HG02763 (cell line): ENCODE measurements at regions not wholly inside any gene's neighbourhood (a gene's known extent, or its start where the extent isn't known, plus 50 kb on each side); places are given as distances from the start of the nearest gene placed in this dataset.
"Not testable (repeated sequence)": the region's sequence is repeated elsewhere in the genome, so short reads cannot be mapped to it uniquely, and the experiment has no call there.

Experiments used
- ATAC-seq: cut with Tn5 transposase; IDR thresholded peaks from one replicate; pipeline ENCODE4 v1.9.1; 2021; ENCODE audit warnings: mild to moderate bottlenecking, moderate library complexity; ENCODE audit not compliant: unreplicated experiment

GRCh38 chr18:21928925-21929324 is 188.3 kb downstream of the MIB1 start:
- ATAC-seq, result no peak

- no peak for ATAC-seq
Measured at GRCh38 chr18:21930177-21930576, 189.6 kb downstream of the MIB1 start.

- ATAC-seq, result no peak
Measured at GRCh38 chr18:21933931-21934765, 193.6 kb downstream of the MIB1 start.

DNA sequence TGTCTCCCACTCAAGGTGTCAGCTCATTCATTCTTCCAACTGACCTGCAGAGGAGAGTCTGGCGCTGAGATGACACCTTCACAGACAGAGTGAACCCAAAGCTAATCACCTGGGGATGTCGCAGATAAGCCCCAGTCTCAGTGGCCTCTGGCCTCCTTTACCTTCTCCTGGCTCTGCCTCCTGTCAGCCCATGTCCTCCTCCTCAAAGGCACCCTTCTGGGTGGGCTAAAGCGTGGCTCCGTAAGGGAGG is 194.1 kb downstream of the MIB1 start:
- ATAC-seq, result no peak

DNA sequence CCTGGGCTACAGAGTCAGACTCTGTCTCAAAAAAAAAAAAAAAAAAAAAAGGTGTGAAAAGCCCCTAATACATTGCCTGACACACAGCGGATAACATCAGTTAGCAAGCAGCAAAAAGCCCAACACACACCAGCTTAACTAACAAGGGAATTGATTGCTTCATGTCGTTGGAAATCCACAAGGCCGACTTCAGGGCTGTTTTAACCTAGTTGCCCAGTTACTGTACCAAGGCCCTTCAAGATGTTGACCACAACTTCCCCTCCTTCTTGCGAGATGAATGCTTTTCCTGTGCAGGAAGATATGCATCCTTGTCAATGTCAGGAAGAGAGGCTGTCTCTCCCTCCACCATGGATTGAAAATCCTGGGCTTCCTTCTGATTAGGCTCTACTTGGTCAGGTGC is 202.9 kb downstream of the MIB1 start:
- ATAC-seq, result no peak

GRCh38 chr18:21949326-21950015 is 208.9 kb downstream of the MIB1 start:
- ATAC-seq, result no peak

- peak; percentile 86 for ATAC-seq
Measured at GRCh38 chr18:21955757-21956652, 213.4 kb upstream of the GATA6 start.

DNA sequence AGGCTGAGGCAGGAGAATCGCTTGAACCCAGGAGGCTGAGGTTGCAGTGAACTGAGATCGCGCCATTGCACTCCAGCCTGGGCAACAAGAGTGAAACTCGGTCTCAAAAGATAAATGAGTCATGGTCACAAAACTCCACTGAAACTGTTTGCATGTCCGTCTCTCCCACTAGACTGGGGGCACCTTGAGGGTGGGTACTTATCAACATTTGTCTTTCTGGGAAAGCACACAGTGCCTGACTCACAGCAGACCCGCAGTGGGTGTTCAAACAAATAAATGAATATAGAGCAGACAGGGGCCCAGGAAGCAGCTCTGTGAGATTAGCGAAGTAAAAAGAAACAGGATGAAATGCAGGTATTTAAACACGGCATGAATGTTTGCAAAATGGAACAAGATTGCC is 211.1 kb upstream of the GATA6 start:
- ATAC-seq, result no peak

DNA sequence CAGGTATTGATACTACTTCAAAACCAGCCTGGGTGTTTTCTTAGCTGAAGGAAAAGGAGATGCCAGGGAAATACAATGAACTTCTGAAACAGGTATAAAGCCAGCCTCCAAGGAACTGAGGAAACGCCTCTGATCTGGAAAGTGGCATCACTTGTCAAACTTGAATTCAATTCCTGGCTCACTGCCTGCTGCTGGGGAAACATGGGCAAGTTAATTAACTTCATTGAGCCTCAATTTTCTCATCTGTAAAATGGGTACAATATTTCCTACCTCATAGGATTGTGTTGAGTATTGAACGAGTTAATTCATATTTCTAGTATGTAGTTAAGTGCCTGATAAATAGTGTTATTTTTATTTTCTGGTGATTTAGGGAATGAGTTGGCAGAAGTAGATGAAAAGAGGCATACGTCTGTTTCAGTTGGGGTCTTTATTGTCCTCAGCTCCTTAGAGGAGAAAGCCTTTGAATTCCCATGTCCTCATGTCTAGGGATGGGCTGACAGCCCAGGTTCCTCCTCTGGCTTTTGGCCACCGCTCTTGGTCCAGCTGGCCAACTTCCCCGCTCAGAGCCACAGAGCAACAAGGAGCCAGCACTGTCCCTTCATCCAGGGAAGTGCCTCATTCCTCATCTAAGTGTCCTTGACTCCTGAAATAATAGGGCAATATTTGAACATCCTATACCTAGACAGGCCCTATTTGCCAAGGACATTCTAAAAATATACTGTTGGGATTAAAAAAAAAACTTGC is 210.5 kb upstream of the GATA6 start:
- ATAC-seq, result no peak

DNA sequence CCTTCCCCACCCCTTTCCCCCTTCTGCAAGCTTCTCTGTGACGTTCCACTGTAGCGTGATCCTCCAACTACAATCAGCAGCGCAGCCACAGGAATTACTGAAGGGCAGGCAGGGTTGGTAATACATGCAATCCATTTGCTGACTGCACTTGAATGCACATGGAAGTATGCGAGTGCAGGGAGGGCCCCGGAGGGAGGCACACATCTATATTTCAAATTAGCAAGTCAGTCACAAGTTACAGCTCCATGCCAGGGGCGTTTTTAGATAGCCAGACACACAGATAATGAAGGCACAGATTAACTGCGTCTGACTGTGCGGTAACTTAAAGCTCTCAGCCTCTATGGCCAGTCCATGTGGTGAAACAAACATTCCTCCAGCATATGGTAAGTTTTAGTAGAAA is 209.2 kb upstream of the GATA6 start:
- no peak for ATAC-seq

GRCh38 chr18:21963336-21963735 is 206.1 kb upstream of the GATA6 start:
- ATAC-seq, result no peak

DNA sequence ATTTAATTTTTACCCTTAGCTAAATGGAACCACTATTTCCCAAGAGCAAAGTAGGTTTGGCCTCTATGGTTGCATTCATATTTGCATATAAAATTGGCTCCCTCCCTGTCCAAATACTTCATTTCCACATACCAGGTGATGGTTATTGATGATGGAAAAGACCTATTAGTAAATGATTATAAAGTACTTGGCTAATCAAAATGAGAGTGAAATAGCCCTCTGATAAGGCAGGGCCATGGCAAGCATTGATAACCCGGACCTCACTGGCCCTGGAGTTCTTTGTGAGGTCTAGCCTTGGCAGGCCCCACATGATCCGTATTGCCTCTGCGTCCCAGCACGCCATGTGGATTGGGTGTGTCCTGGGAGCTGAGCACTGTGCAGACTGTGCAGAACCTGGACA is 201.1 kb upstream of the GATA6 start:
- ATAC-seq, result no peak

DNA sequence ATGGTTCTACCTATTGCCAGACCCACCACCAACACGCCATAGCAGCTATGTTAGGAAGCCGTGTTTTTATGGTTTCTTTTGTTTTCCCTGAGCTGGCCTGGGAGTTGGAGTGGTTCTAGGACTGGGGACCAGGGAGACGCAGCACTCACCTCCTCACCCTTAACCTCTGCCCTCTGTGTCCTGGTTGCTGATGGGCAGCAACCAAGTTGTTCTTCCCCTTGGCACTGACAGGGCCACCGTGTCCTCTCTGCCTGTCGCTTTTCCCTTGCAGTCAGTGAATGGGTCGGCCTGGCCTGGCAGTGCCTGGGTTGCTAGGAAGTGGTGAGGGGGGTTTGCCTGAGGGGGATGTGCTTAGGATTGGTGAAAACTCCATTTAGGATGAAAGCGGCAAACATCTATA is 197.1 kb upstream of the GATA6 start:
- no peak for ATAC-seq

DNA sequence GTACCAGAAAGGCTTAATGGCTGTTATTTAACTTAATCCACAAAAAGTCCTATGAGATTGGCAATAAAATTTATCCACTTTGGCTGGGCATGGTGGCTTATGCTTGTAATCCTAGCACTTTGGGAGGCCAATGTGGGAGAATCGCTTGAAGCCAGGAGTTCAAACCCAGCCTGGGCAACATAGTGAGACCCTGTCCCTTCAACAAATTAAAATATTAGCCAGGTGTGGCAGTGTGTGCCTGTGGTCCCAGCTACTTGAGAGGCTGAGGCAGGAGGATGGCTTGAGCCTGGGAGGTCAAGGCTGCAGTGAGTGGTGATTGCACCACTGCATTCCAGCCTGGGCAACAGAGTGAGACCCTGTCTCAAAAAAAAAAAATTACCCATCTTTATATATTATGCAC is 193.4 kb upstream of the GATA6 start:
- ATAC-seq, result not testable (repeated sequence)

DNA sequence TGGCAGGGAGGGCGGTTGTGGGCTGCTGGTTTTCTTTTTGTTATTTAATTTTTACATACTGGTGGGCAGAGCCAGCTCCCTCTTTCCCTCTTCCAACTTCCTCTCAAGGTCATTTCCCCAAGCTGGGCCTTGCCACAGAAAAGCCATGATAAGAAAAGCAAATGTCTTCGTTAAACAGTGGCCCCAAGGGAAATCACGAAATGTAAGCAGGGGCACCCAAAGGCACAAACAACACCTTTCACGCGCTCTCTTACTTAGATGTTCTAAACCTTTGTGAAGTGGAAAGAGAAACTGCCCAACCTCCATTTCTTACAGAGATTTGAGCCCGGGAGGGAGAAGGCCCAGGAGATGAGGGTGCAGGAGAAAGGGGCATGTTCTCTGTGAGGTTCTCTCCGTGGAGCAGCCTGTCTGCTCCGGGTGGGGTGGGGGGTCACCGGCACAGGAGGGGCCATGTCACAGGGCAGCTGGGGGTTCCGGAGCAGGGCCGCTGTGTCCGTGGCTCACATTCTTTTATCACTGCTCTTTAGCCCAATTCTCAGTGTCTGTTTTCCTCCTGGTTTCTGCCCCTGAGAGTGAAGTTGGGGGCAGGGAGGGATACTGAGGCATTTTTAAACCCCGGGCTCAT is 190.7 kb upstream of the GATA6 start:
- ATAC-seq, result no peak

GRCh38 chr18:21979171-21979560 is 190.2 kb upstream of the GATA6 start:
- ATAC-seq, result no peak

DNA sequence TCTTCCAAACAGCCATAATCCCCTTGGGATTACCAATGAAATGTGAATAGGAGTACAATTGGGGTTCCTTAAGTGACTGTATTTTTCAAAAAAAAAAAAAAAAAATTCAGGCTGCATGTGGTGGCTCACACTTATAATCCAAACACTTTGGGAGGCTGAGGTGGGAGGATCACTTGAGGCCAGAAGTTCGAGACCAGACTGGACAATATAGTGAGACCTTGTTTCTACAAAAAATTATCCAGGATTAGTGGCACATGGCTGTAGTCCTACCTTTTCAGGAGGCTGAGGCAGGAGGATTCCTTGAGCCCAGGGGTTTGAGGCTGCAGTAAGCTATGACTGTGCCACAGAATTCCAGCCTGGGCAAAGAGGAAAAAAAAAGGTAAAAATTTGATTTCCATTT is 189.6 kb upstream of the GATA6 start:
- no peak for ATAC-seq

GRCh38 chr18:21980744-21981143 is 188.6 kb upstream of the GATA6 start:
- ATAC-seq, result no peak

- ATAC-seq, result not testable (repeated sequence)
Measured at GRCh38 chr18:21981489-21981888, 187.9 kb upstream of the GATA6 start.

GRCh38 chr18:21991081-21991534 is 178.3 kb upstream of the GATA6 start:
- ATAC-seq, result no peak

GRCh38 chr18:21991886-21992285 is 177.5 kb upstream of the GATA6 start:
- no peak for ATAC-seq
